Keratinocyte (primary cell): ENCODE measurements at regions not wholly inside any gene's neighbourhood (a gene's known extent, or its start where the extent isn't known, plus 50 kb on each side); places are given as distances from the start of the nearest gene placed in this dataset.

Experiments
- CTCF ChIP-seq, 3 experiments: IDR thresholded peaks in 1 of 3; conservative IDR thresholded peaks in 1 of 3; optimal IDR thresholded peaks in 1 of 3; 2 replicates in 2 of 3; 3 replicates in 1 of 3; pipeline versions ENCODE3 to v1.5.1; 2011; ENCODE audit warnings: low read length in 3 of 3, mild to moderate bottlenecking in 3 of 3, moderate library complexity in 2 of 3, control low read depth in 1 of 3, inconsistent platforms in 1 of 3; ENCODE audit not compliant: insufficient read depth in 2 of 3; ENCODE audit errors: extremely low read depth in 1 of 3
- EZH2 ChIP-seq: IDR thresholded peaks from one replicate; pipeline ENCODE4 v1.6.1; 2012; ENCODE audit warnings: inconsistent platforms, mild to moderate bottlenecking, low read length, moderate library complexity

DNA sequence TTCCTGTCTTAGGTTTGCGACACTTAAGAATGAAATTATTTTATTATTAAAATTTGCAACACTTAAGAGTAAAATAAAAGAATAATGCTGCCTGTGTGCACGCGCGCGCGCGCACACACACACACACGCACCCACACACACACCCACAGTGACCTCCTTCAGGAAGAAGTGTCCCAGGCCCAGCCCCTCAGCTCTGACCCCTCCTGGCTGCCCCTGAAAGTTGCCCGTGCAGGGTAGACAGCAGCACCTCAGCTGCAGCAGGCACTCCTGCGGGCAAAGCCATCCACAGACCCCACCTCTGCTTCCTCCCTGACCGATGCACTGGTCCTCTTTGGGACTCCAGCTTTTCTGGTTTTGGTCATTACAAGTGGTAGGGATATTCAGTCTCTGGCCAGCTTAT lies 478.2 kb downstream of the NTRK3 start:
- TF ChIP-seq CTCF (optimal IDR thresholded peaks at IDR 0.05 in 1 of 3, IDR thresholded peaks at IDR 0.05 in 1 of 3, conservative IDR thresholded peaks at IDR 0.05 in 1 of 3; ENCODE audit: extremely low read depth in 1 of 3, insufficient read depth in 2 of 3, low read length in 3 of 3) = no peak
- TF ChIP-seq EZH2 = no peak
